HL-60 (cell line): ENCODE measurements at regions not wholly inside any gene's neighbourhood (a gene's known extent, or its start where the extent isn't known, plus 50 kb on each side); places are given as distances from the start of the nearest gene placed in this dataset.

Experiments used
- DNase-seq, 2 experiments: peaks; one replicate each; pipeline ENCODE4 v3.0.0-alpha.2; 2010 to 2020; ENCODE audit warnings: low read depth in 1 of 2, low spot score in 1 of 2
- H3K27ac ChIP-seq: fragments of 250-450 bp; sonication (Bioruptor Pico); replicated peaks from 2 replicates; pipeline ENCODE4 v1.5.1; 2020; ENCODE audit warnings: mild to moderate bottlenecking, moderate library complexity
- H3K27me3 ChIP-seq: fragments of 250-450 bp; sonication (Bioruptor Pico); 2 replicates; pipeline ENCODE4 v1.5.1; 2021; ENCODE audit warnings: mild to moderate bottlenecking, moderate library complexity; ENCODE audit not compliant: insufficient read depth, poor library complexity, severe bottlenecking
- H3K4me3 ChIP-seq: replicated peaks from 2 replicates; pipeline ENCODE4 v1.5.1; 2011; ENCODE audit warnings: mild to moderate bottlenecking, control low read depth, low read length; ENCODE audit not compliant: insufficient read depth
- CTCF ChIP-seq: IDR thresholded peaks from one replicate; pipeline ENCODE4 v1.5.1; 2011; ENCODE audit warnings: low read length, control low read depth, inconsistent platforms; ENCODE audit not compliant: insufficient read depth
- GABPA ChIP-seq: IDR thresholded peaks from 2 replicates; pipeline ENCODE4 v1.6.1; 2012; ENCODE audit warnings: low read depth
- POLR2AphosphoS5 ChIP-seq: IDR thresholded peaks from 2 replicates; pipeline ENCODE4 v1.6.1; 2012; ENCODE audit warnings: low read depth
- SPI1 ChIP-seq: IDR thresholded peaks from 2 replicates; pipeline ENCODE4 v1.6.1; 2012; ENCODE audit warnings: low read depth, mild to moderate bottlenecking, borderline replicate concordance
- TF ChIP-seq, protein P1 (sequence below): IDR thresholded peaks from 2 replicates; pipeline ENCODE4 v1.6.1; 2012; ENCODE audit warnings: low read depth; ENCODE audit not compliant: insufficient replicate concordance

DNA sequence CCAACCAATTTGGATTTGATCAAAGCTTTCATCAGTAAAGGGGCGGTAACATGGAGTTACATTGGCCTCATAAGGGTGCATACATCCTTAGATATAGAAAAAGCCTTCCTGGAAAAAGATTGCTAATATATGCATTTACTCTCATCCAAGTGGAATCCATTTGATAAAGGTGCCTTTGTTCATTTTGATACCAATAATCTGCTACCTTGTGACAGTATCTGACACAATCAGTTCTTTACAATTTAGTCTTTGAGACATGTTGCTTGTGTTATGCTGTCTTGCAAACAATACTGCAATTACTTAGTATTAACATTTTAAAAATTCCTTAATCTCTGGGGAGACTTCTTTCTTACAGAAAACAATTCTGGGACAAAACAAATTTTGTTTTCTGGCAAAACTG lies 654.4 kb upstream of the SLC35B3 start:
- DNase-seq: no peak
- H3K27me3 ChIP-seq: no peaks in the 10 kb centered on the region
- no peak overlapping the region for H3K27ac ChIP-seq
- TF ChIP-seq CTCF (no peak), SPI1 (no peak), POLR2AphosphoS5 (no peak), GABPA (no peak)
- TF ChIP-seq, protein P1, sequence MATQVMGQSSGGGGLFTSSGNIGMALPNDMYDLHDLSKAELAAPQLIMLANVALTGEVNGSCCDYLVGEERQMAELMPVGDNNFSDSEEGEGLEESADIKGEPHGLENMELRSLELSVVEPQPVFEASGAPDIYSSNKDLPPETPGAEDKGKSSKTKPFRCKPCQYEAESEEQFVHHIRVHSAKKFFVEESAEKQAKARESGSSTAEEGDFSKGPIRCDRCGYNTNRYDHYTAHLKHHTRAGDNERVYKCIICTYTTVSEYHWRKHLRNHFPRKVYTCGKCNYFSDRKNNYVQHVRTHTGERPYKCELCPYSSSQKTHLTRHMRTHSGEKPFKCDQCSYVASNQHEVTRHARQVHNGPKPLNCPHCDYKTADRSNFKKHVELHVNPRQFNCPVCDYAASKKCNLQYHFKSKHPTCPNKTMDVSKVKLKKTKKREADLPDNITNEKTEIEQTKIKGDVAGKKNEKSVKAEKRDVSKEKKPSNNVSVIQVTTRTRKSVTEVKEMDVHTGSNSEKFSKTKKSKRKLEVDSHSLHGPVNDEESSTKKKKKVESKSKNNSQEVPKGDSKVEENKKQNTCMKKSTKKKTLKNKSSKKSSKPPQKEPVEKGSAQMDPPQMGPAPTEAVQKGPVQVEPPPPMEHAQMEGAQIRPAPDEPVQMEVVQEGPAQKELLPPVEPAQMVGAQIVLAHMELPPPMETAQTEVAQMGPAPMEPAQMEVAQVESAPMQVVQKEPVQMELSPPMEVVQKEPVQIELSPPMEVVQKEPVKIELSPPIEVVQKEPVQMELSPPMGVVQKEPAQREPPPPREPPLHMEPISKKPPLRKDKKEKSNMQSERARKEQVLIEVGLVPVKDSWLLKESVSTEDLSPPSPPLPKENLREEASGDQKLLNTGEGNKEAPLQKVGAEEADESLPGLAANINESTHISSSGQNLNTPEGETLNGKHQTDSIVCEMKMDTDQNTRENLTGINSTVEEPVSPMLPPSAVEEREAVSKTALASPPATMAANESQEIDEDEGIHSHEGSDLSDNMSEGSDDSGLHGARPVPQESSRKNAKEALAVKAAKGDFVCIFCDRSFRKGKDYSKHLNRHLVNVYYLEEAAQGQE: no peak
- H3K4me3 ChIP-seq: no peak overlapping the region

GRCh38 chr6:9087470-9087869 lies 652.1 kb upstream of the SLC35B3 start:
- no peak for DNase-seq
- TF ChIP-seq GABPA: no peak
- no peak for TF ChIP-seq POLR2AphosphoS5
- TF ChIP-seq SPI1: no peak
- TF ChIP-seq, protein P1: no peak
- TF ChIP-seq CTCF: no peak
- Histone ChIP-seq H3K4me3 (no peak overlapping the region), H3K27ac (no peak overlapping the region), H3K27me3 (no peaks in the 10 kb centered on the region)

DNA sequence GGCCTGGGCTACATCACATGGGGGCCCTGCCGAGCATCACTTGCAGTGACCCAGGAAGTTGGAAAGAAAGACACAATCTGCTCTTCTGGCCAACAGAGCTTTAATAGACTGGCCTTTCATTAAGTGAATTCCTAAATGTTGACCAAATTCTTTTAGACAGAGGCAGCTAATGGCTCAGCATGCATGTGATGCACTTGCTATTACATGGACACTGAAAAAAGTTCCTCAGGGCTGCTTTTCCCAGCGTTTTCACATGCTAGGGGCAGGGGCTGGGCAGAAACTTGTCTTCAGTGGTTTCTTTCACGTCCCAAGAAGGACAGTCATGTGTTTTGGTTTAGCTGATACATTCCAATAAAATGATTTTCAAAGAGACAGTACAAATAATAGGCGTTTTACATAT lies 651.0 kb upstream of the SLC35B3 start:
- TF ChIP-seq SPI1 (no peak), POLR2AphosphoS5 (no peak), GABPA (no peak), CTCF (no peak)
- TF ChIP-seq, protein P1: no peak

More for the DNA sequence above, 651.0 kb upstream of the SLC35B3 start:
- no peaks in the 10 kb centered on the region for H3K27me3 ChIP-seq
- H3K4me3 ChIP-seq: no peak overlapping the region
- H3K27ac ChIP-seq: no peak overlapping the region
- no peak for DNase-seq
